GM03348 (cell line): ENCODE measurements at regions not wholly inside any gene's neighbourhood (a gene's known extent, or its start where the extent isn't known, plus 50 kb on each side); places are given as distances from the start of the nearest gene placed in this dataset.

Experiments
- DNase-seq: peaks from one replicate; pipeline ENCODE4 v3.0.0; 2012; ENCODE audit warnings: low spot score

- DNase-seq, result no peak
These were observed 58.8 kb upstream of the RAI14 start for GRCh38 chr5:34597034-34598027.

GRCh38 chr5:34598177-34598794, 57.8 kb upstream of the RAI14 start:
- peak; percentile 80 for DNase-seq

- DNase-seq, result no peak
These were observed 56.5 kb upstream of the RAI14 start for GRCh38 chr5:34599471-34600117.

- no peak for DNase-seq
These were observed 56.0 kb upstream of the RAI14 start for GRCh38 chr5:34600118-34600493.

GRCh38 chr5:34603378-34603777, 52.8 kb upstream of the RAI14 start:
- DNase-seq, result no peak

GRCh38 chr5:34604119-34604675, 51.9 kb upstream of the RAI14 start:
- DNase-seq, result no peak

- no peak for DNase-seq
These were observed 50.0 kb upstream of the RAI14 start for GRCh38 chr5:34606101-34606500.
